GM12878 (cell line): ENCODE measurements at regions not wholly inside any gene's neighbourhood (a gene's known extent, or its start where the extent isn't known, plus 50 kb on each side); places are given as distances from the start of the nearest gene placed in this dataset.

Source experiments
- ASH2L ChIP-seq: fragments of 300-600, 200-600 bp; sonication (generic); IDR thresholded peaks from 2 replicates; pipeline ENCODE4 v1.6.1; 2017; ENCODE audit warnings: low read depth, mild to moderate bottlenecking, borderline replicate concordance
- BHLHE40 ChIP-seq, 2 experiments: fragments of 450-650 bp in 1 of 2; IDR thresholded peaks; 2 replicates each; pipeline ENCODE4 v1.6.1; 2011 to 2017; ENCODE audit warnings: low read depth in 2 of 2, borderline replicate concordance in 1 of 2, improper control_type of control experiment in 1 of 2, low read length in 1 of 2, mild to moderate bottlenecking in 1 of 2
- CTCF ChIP-seq, 3 experiments: IDR thresholded peaks in 2 of 3; conservative IDR thresholded peaks in 1 of 3; 2 replicates each; pipeline ENCODE4 v1.5.1; 2011; ENCODE audit warnings: low read depth in 3 of 3, low read length in 3 of 3, mild to moderate bottlenecking in 3 of 3, control low read depth in 2 of 3, moderate library complexity in 2 of 3, inconsistent platforms in 1 of 3, mixed read lengths in 1 of 3; ENCODE audit not compliant: control insufficient read depth in 2 of 3, insufficient read depth in 1 of 3; ENCODE audit errors: extremely low read depth in 1 of 3
- E4F1 ChIP-seq: fragments of 450-650 bp; IDR thresholded peaks from 2 replicates; pipeline ENCODE4 v1.6.1; 2018; ENCODE audit warnings: borderline replicate concordance, mild to moderate bottlenecking; ENCODE audit not compliant: partially characterized antibody
- EZH2 ChIP-seq: IDR thresholded peaks from 2 replicates; pipeline ENCODE4 v1.6.1; 2012; ENCODE audit warnings: low read depth, mild to moderate bottlenecking, control low read depth, inconsistent platforms, low read length, borderline replicate concordance; ENCODE audit not compliant: control insufficient read depth
- POLR2A ChIP-seq: IDR thresholded peaks from 2 replicates; pipeline ENCODE4 v1.6.1; 2011; ENCODE audit warnings: low read depth, mild to moderate bottlenecking, low read length
- RELA ChIP-seq: fragments of 450-650 bp; IDR thresholded peaks from 2 replicates; pipeline ENCODE4 v1.8.0; 2014; ENCODE audit warnings: borderline replicate concordance; ENCODE audit not compliant: partially characterized antibody
- RFX5 ChIP-seq: IDR thresholded peaks from 2 replicates; pipeline ENCODE4 v1.6.1; 2011; ENCODE audit warnings: low read depth, low read length, improper control_type of control experiment
- SUPT20H ChIP-seq: IDR thresholded peaks from 2 replicates; pipeline ENCODE4 v1.6.1; 2011; ENCODE audit warnings: low read depth, mild to moderate bottlenecking, low read length, moderate library complexity, borderline replicate concordance; ENCODE audit not compliant: control insufficient read depth
- ZNF592 ChIP-seq: fragments of 450-650 bp; IDR thresholded peaks from 2 replicates; pipeline ENCODE4 v1.6.1; 2017; ENCODE audit warnings: mild to moderate bottlenecking, moderate library complexity
- TF ChIP-seq, protein P1 (sequence below): IDR thresholded peaks from 2 replicates; pipeline ENCODE4 v1.6.1; 2011; ENCODE audit warnings: low read depth, low read length, improper control_type of control experiment, borderline replicate concordance

DNA sequence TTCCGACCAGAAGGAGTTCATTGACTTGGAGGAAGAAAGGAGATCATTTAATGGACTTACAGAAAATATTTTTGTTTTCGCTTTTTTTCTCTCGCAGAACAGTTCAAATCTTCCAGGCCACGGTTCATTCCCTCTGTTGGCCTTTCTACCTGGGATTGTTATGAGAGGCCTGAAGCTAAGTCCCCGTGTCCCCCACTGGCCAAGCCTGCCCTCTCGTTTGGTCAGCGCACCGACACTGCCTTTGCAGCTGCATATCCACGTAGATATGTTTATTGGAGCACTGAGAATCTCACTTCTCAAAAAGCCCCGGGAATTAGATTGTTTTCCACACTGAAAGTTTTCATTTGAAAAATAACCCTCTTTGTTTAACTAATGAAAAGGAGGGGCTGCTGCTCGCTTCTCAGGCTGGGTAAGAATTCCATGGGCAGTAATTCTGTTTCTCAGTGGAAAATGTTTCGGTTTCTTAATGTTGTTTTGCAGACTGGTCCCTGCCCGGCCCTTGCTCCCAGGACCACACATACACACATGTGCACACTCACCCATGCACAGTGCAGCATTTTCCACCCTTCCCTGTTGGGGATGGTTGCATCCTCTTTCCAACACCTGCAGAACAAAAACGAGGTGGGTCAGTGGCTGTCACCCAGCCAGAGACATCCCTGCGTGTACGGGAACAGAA lies 655.7 kb downstream of the BNC2 start:
- no peak for TF ChIP-seq ZNF592
- TF ChIP-seq CTCF (IDR thresholded peaks at IDR 0.05 in 2 of 3, conservative IDR thresholded peaks at IDR 0.05 in 1 of 3; ENCODE audit: control insufficient read depth in 2 of 3, extremely low read depth in 1 of 3, insufficient read depth in 1 of 3, low read depth in 3 of 3, low read length in 3 of 3): no peak
- TF ChIP-seq EZH2: no peak
- TF ChIP-seq ASH2L: no peak
- TF ChIP-seq BHLHE40 (IDR thresholded peaks at IDR 0.05; ENCODE audit: borderline replicate concordance in 1 of 2, low read depth in 2 of 2, low read length in 1 of 2): no peak
- no peak for TF ChIP-seq SUPT20H
- TF ChIP-seq, protein P1, sequence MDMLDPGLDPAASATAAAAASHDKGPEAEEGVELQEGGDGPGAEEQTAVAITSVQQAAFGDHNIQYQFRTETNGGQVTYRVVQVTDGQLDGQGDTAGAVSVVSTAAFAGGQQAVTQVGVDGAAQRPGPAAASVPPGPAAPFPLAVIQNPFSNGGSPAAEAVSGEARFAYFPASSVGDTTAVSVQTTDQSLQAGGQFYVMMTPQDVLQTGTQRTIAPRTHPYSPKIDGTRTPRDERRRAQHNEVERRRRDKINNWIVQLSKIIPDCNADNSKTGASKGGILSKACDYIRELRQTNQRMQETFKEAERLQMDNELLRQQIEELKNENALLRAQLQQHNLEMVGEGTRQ: no peak
- TF ChIP-seq POLR2A: no peak
- TF ChIP-seq RELA: no peak
- TF ChIP-seq E4F1: no peak
- no peak for TF ChIP-seq RFX5
